Activated T-helper 1 cell treated with anti-CD3 and anti-CD28 coated beads, Interleukin-12 subunit alpha, Interleukin-12 subunit beta, Interleukin-2, Interleukin-4 antibody, amounts not matched to agents 30 ng/mL and 10 ng/mL and 1 ng/mL, durations not matched to agents 14 hours and 24 hours and 36 hours (primary cell): ENCODE measurements at regions not wholly inside any gene's neighbourhood (a gene's known extent, or its start where the extent isn't known, plus 50 kb on each side); places are given as distances from the start of the nearest gene placed in this dataset.

Experiments used
- DNase-seq: peaks from one replicate; pipeline ENCODE4 v3.0.0; 2021; ENCODE audit warnings: low spot score
- H3K27ac Mint-ChIP-seq: one replicate; pipeline ENCODE4 v1.8.0; 2021; ENCODE audit warnings: mild to moderate bottlenecking, mixed read lengths
- H3K27me3 Mint-ChIP-seq: one replicate; pipeline ENCODE4 v1.8.0; 2022; ENCODE audit warnings: mild to moderate bottlenecking, moderate library complexity, mixed read lengths; ENCODE audit not compliant: insufficient read depth
- H3K36me3 Mint-ChIP-seq: one replicate; pipeline ENCODE4 v1.8.0; 2021; ENCODE audit warnings: low read depth, mixed read lengths
- H3K4me1 Mint-ChIP-seq: one replicate; pipeline ENCODE4 v1.8.0; 2021; ENCODE audit warnings: low read depth, mixed read lengths
- H3K4me3 Mint-ChIP-seq: one replicate; pipeline ENCODE4 v1.8.0; 2021; ENCODE audit warnings: mild to moderate bottlenecking, moderate library complexity, mixed read lengths
- H3K9me3 Mint-ChIP-seq: one replicate; pipeline ENCODE4 v1.8.0; 2021; ENCODE audit warnings: mixed read lengths
- intact Hi-C: fragments of 100-400 bp; cut with micrococcal nuclease; formaldehyde crosslinking; loops from one replicate; pipeline ENCODE4 v1.15.1; 2024

GRCh38 chr3:66851894-66852613 is 146.1 kb upstream of the KBTBD8 start:
- intact Hi-C loops, result no loop called here
- no peaks in the 10 kb centered on the region for H3K9me3 Mint-ChIP-seq
- H3K4me3 Mint-ChIP-seq, result no peak overlapping the region
- H3K4me1 Mint-ChIP-seq, result no peaks in the 10 kb centered on the region
- H3K27ac Mint-ChIP-seq, result no peak overlapping the region
- DNase-seq, result no peak
- H3K36me3 Mint-ChIP-seq, result no peaks in the 10 kb centered on the region
- H3K27me3 Mint-ChIP-seq, result peaks cover 3% of the 10 kb centered on the region

GRCh38 chr3:66854601-66855151 is 143.4 kb upstream of the KBTBD8 start:
- H3K4me3 Mint-ChIP-seq, result no peak overlapping the region
- H3K27me3 Mint-ChIP-seq, result peaks cover 3% of the 10 kb centered on the region
- H3K4me1 Mint-ChIP-seq, result no peaks in the 10 kb centered on the region
- no peaks in the 10 kb centered on the region for H3K9me3 Mint-ChIP-seq
- DNase-seq, result no peak
- no peak overlapping the region for H3K27ac Mint-ChIP-seq
- H3K36me3 Mint-ChIP-seq, result no peaks in the 10 kb centered on the region
- intact Hi-C loops, result no loop called here

- intact Hi-C loops, result no loop called here
- no peaks in the 10 kb centered on the region for H3K4me1 Mint-ChIP-seq
- no peaks in the 10 kb centered on the region for H3K9me3 Mint-ChIP-seq
- no peak overlapping the region for H3K4me3 Mint-ChIP-seq
- no peaks in the 10 kb centered on the region for H3K36me3 Mint-ChIP-seq
- DNase-seq, result no peak
- H3K27ac Mint-ChIP-seq, result no peak overlapping the region
- peaks cover 3% of the 10 kb centered on the region for H3K27me3 Mint-ChIP-seq
These were observed 141.6 kb upstream of the KBTBD8 start for GRCh38 chr3:66856533-66856932.

GRCh38 chr3:66858656-66859381 is 139.3 kb upstream of the KBTBD8 start:
- Mint-ChIP-seq H3K9me3 (no peaks in the 10 kb centered on the region), H3K4me1 (no peaks in the 10 kb centered on the region)
- intact Hi-C loops, result no loop called here

DNA sequence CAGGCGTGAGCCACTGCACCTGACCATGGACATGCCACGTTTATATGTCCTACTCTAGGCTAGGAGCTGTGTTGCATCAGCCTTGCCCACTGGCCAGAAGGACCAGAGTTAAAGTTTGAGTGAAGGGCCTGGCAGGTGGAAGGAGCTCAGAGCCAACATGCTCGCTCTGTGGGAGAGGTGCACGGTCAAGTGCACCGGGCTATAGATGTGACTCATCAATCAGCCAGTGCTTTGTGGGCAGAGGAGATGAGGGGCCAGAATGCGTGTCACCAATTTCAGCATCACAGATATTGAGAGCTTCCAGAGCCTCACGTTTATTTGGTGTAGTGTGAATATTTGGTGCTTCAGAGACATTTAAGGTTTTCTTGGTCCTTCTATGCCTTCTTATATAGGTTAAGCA is 137.3 kb upstream of the KBTBD8 start:
- no peaks in the 10 kb centered on the region for H3K4me1 Mint-ChIP-seq
- H3K27me3 Mint-ChIP-seq, result no peaks in the 10 kb centered on the region
- no peak overlapping the region for H3K27ac Mint-ChIP-seq
- intact Hi-C loops, result no loop called here
- no peaks in the 10 kb centered on the region for H3K9me3 Mint-ChIP-seq
- H3K36me3 Mint-ChIP-seq, result no peaks in the 10 kb centered on the region
- no peak overlapping the region for H3K4me3 Mint-ChIP-seq
- no peak for DNase-seq

More at GRCh38 chr3:66858656-66859381, 139.3 kb upstream of the KBTBD8 start:
- Mint-ChIP-seq H3K36me3 (no peaks in the 10 kb centered on the region), H3K4me3 (no peak overlapping the region), H3K27me3 (peaks cover 3% of the 10 kb centered on the region), H3K27ac (no peak overlapping the region)
- no peak for DNase-seq

GRCh38 chr3:66863205-66864111 is 134.6 kb upstream of the KBTBD8 start:
- Mint-ChIP-seq H3K4me3 (no peak overlapping the region), H3K9me3 (no peaks in the 10 kb centered on the region), H3K4me1 (no peaks in the 10 kb centered on the region), H3K36me3 (no peaks in the 10 kb centered on the region), H3K27me3 (peaks cover 1% of the 10 kb centered on the region), H3K27ac (no peak overlapping the region)
- intact Hi-C loops, result no loop called here
- DNase-seq, result no peak

GRCh38 chr3:66884659-66885058 is 113.4 kb upstream of the KBTBD8 start:
- Mint-ChIP-seq H3K36me3 (no peaks in the 10 kb centered on the region), H3K4me3 (no peak overlapping the region), H3K27me3 (no peaks in the 10 kb centered on the region), H3K4me1 (no peaks in the 10 kb centered on the region), H3K9me3 (no peaks in the 10 kb centered on the region), H3K27ac (no peak overlapping the region)
- intact Hi-C loops, result no loop called here
- no peak for DNase-seq

- Mint-ChIP-seq H3K27ac (no peak overlapping the region), H3K27me3 (no peaks in the 10 kb centered on the region), H3K9me3 (no peaks in the 10 kb centered on the region), H3K4me3 (no peak overlapping the region), H3K36me3 (no peaks in the 10 kb centered on the region), H3K4me1 (no peaks in the 10 kb centered on the region)
- no peak for DNase-seq
- intact Hi-C loops, result no loop called here
These were observed 112.6 kb upstream of the KBTBD8 start for GRCh38 chr3:66885326-66886000.

GRCh38 chr3:66889750-66890494 is 108.2 kb upstream of the KBTBD8 start:
- H3K4me1 Mint-ChIP-seq, result no peaks in the 10 kb centered on the region
- no peaks in the 10 kb centered on the region for H3K27me3 Mint-ChIP-seq
- H3K27ac Mint-ChIP-seq, result no peak overlapping the region
- no peaks in the 10 kb centered on the region for H3K36me3 Mint-ChIP-seq
- intact Hi-C loops, result no loop called here
- H3K9me3 Mint-ChIP-seq, result peaks cover 8% of the 10 kb centered on the region
- H3K4me3 Mint-ChIP-seq, result no peak overlapping the region
- no peak for DNase-seq

- no peaks in the 10 kb centered on the region for H3K27me3 Mint-ChIP-seq
- no peak overlapping the region for H3K27ac Mint-ChIP-seq
- H3K36me3 Mint-ChIP-seq, result no peaks in the 10 kb centered on the region
- intact Hi-C loops, result no loop called here
- no peak for DNase-seq
- no peak overlapping the region for H3K4me3 Mint-ChIP-seq
- no peaks in the 10 kb centered on the region for H3K4me1 Mint-ChIP-seq
- H3K9me3 Mint-ChIP-seq, result peaks cover 56% of the 10 kb centered on the region
These were observed 100.0 kb upstream of the KBTBD8 start for GRCh38 chr3:66898155-66898554.

GRCh38 chr3:66904336-66904735 is 93.8 kb upstream of the KBTBD8 start:
- DNase-seq, result no peak
- Mint-ChIP-seq H3K9me3 (peaks cover 23% of the 10 kb centered on the region), H3K36me3 (no peaks in the 10 kb centered on the region), H3K4me1 (no peaks in the 10 kb centered on the region), H3K27ac (no peak overlapping the region), H3K27me3 (no peaks in the 10 kb centered on the region), H3K4me3 (no peak overlapping the region)
- intact Hi-C loops, result no loop called here
